Trophoblast cell (in vitro differentiated cells and primary cell): ENCODE measurements at regions not wholly inside any gene's neighbourhood (a gene's known extent, or its start where the extent isn't known, plus 50 kb on each side); places are given as distances from the start of the nearest gene placed in this dataset.

Source experiments
- DNase-seq, 2 donors: peaks; one replicate each; pipeline ENCODE4 v3.0.0-alpha.2; 2016
- H2AFZ ChIP-seq: 2 replicates; pipeline ENCODE4 v1.6.1; 2013; ENCODE audit warnings: low read length, moderate library complexity, mild to moderate bottlenecking; ENCODE audit not compliant: insufficient read depth, poor library complexity
- H2AK5ac ChIP-seq: 2 replicates; pipeline ENCODE4 v1.6.1; 2013; ENCODE audit warnings: mild to moderate bottlenecking, low read length
- H2BK120ac ChIP-seq: 2 replicates; pipeline ENCODE4 v1.6.1; 2013; ENCODE audit warnings: low read length, mild to moderate bottlenecking, moderate library complexity; ENCODE audit not compliant: insufficient read depth, poor library complexity
- H2BK12ac ChIP-seq: 2 replicates; pipeline ENCODE4 v1.6.1; 2013; ENCODE audit warnings: mild to moderate bottlenecking, low read length, moderate library complexity
- H2BK5ac ChIP-seq: 2 replicates; pipeline ENCODE4 v1.6.1; 2013; ENCODE audit warnings: low read length, low read depth, moderate library complexity, mild to moderate bottlenecking; ENCODE audit not compliant: poor library complexity
- H3K14ac ChIP-seq: 2 replicates; pipeline ENCODE4 v1.6.1; 2013; ENCODE audit warnings: mild to moderate bottlenecking, low read length
- H3K18ac ChIP-seq: 2 replicates; pipeline ENCODE4 v1.6.1; 2013; ENCODE audit warnings: mild to moderate bottlenecking, low read length
- H3K23ac ChIP-seq: 2 replicates; pipeline ENCODE4 v1.6.1; 2013; ENCODE audit warnings: low read length
- H3K27ac ChIP-seq: 2 replicates; pipeline ENCODE4 v1.5.1; 2013; ENCODE audit warnings: low read depth, mild to moderate bottlenecking, inconsistent platforms, low read length, moderate library complexity
- H3K27me3 ChIP-seq: 2 replicates; pipeline ENCODE4 v1.6.1; 2013; ENCODE audit warnings: inconsistent platforms, mild to moderate bottlenecking, low read length, moderate library complexity; ENCODE audit not compliant: insufficient read depth
- H3K36me3 ChIP-seq, 2 experiments: 1 replicate in 1 of 2; 2 replicates in 1 of 2; pipeline ENCODE4 v1.6.1; 2013; ENCODE audit warnings: low read length in 2 of 2, mild to moderate bottlenecking in 2 of 2, moderate library complexity in 1 of 2; ENCODE audit not compliant: insufficient read depth in 2 of 2, control insufficient read depth in 1 of 2
- H3K4ac ChIP-seq: 2 replicates; pipeline ENCODE4 v1.6.1; 2013; ENCODE audit warnings: low read depth, mild to moderate bottlenecking, low read length, moderate library complexity
- H3K4me1 ChIP-seq, 2 experiments: 1 replicate in 1 of 2; 2 replicates in 1 of 2; pipeline ENCODE4 v1.6.1; 2013; ENCODE audit warnings: low read length in 2 of 2, mild to moderate bottlenecking in 2 of 2, moderate library complexity in 1 of 2; ENCODE audit not compliant: insufficient read depth in 2 of 2, control insufficient read depth in 1 of 2
- H3K4me2 ChIP-seq: 2 replicates; pipeline ENCODE4 v1.6.1; 2013; ENCODE audit warnings: inconsistent platforms, mild to moderate bottlenecking, low read length, moderate library complexity
- H3K4me3 ChIP-seq: 2 replicates; pipeline ENCODE4 v1.5.1; 2013; ENCODE audit warnings: mild to moderate bottlenecking, low read depth, low read length, inconsistent platforms
- H3K79me1 ChIP-seq: one replicate; pipeline ENCODE4 v1.6.1; 2013; ENCODE audit warnings: low read length
- H3K79me2 ChIP-seq: 2 replicates; pipeline ENCODE4 v1.6.1; 2013; ENCODE audit warnings: low read length, mild to moderate bottlenecking; ENCODE audit not compliant: control insufficient read depth, insufficient read depth, poor library complexity
- H3K9ac ChIP-seq: 2 replicates; pipeline ENCODE4 v1.6.1; 2013; ENCODE audit warnings: mild to moderate bottlenecking, low read length
- H3K9me3 ChIP-seq: 2 replicates; pipeline ENCODE4 v1.6.1; 2013; ENCODE audit warnings: low read depth, mild to moderate bottlenecking, control low read depth, inconsistent platforms, low read length; ENCODE audit not compliant: insufficient read depth
- H4K12ac ChIP-seq: 2 replicates; pipeline ENCODE4 v1.6.1; 2013; ENCODE audit warnings: low read depth, mild to moderate bottlenecking, low read length, moderate library complexity
- H4K8ac ChIP-seq: 2 replicates; pipeline ENCODE4 v1.6.1; 2013; ENCODE audit warnings: low read depth, mild to moderate bottlenecking, low read length, moderate library complexity
- H4K91ac ChIP-seq: one replicate; pipeline ENCODE4 v1.6.1; 2013; ENCODE audit warnings: low read depth, mild to moderate bottlenecking, low read length, moderate library complexity
- WGBS: extraction: QIAGEN DNeasy Blood & Tissue Kit; methylation state at CpG from one replicate; pipeline ENCODE4 v1.1.7; 2013; ENCODE audit warnings: missing lambda C conversion rate; ENCODE audit not compliant: insufficient read length, insufficient coverage; ENCODE audit errors: extremely low coverage; 5-methylcytosine and 5-hydroxymethylcytosine counted together

GRCh38 chr1:25049190-25049589 lies 119.1 kb upstream of the RUNX3 start:
- no peak overlapping the region for H2AK5ac ChIP-seq
- no peaks in the 10 kb centered on the region for H3K36me3 ChIP-seq
- no CpG with 5 or more reads among the region's 2 CpGs for WGBS

GRCh38 chr1:25048728-25049127 lies 118.7 kb upstream of the RUNX3 start:
- H3K27ac ChIP-seq = no peak overlapping the region
- H4K8ac ChIP-seq = no peak overlapping the region
- H4K91ac ChIP-seq = no peak overlapping the region
- H3K9ac ChIP-seq = no peak overlapping the region
- H3K9me3 ChIP-seq = no peaks in the 10 kb centered on the region
- H3K27me3 ChIP-seq = no peaks in the 10 kb centered on the region
- no peak overlapping the region for H2BK5ac ChIP-seq
- no CpG with 5 or more reads among the region's 6 CpGs for WGBS
- no peak overlapping the region for H3K23ac ChIP-seq
- no peak overlapping the region for H2AK5ac ChIP-seq
- H3K4me1 ChIP-seq = no peaks in the 10 kb centered on the region
- H3K4me2 ChIP-seq = no peak overlapping the region
- no peak overlapping the region for H3K14ac ChIP-seq
- no peaks in the 10 kb centered on the region for H3K36me3 ChIP-seq
- no peak overlapping the region for H3K4ac ChIP-seq
- no peaks in the 10 kb centered on the region for H3K79me2 ChIP-seq
- H4K12ac ChIP-seq = no peak overlapping the region
- no peak overlapping the region for H3K18ac ChIP-seq
- no peak overlapping the region for H2BK120ac ChIP-seq
- no peak overlapping the region for H2AFZ ChIP-seq
- H2BK12ac ChIP-seq = no peak overlapping the region
- DNase-seq = no peak
- H3K79me1 ChIP-seq = no peaks in the 10 kb centered on the region
- no peak overlapping the region for H3K4me3 ChIP-seq

More at GRCh38 chr1:25049190-25049589, 119.1 kb upstream of the RUNX3 start:
- Histone ChIP-seq H3K23ac (no peak overlapping the region), H4K8ac (no peak overlapping the region), H3K14ac (no peak overlapping the region), H3K27ac (no peak overlapping the region), H2BK12ac (no peak overlapping the region), H4K12ac (no peak overlapping the region), H3K79me1 (no peaks in the 10 kb centered on the region), H3K79me2 (no peaks in the 10 kb centered on the region), H3K9me3 (no peaks in the 10 kb centered on the region), H2BK5ac (no peak overlapping the region), H3K9ac (no peak overlapping the region), H4K91ac (no peak overlapping the region), H2AFZ (no peak overlapping the region), H3K4me3 (no peak overlapping the region), H3K4me1 (no peaks in the 10 kb centered on the region), H3K27me3 (no peaks in the 10 kb centered on the region), H3K4me2 (no peak overlapping the region), H3K18ac (no peak overlapping the region), H2BK120ac (no peak overlapping the region), H3K4ac (no peak overlapping the region)
- DNase-seq = no peak

- no peaks in the 10 kb centered on the region for H3K79me2 ChIP-seq
- no peaks in the 10 kb centered on the region for H3K36me3 ChIP-seq
- no CpG with 5 or more reads among the region's 11 CpGs for WGBS
- no peak overlapping the region for H4K91ac ChIP-seq
- no peak overlapping the region for H3K4me2 ChIP-seq
- H4K12ac ChIP-seq = no peak overlapping the region
- no peak overlapping the region for H3K18ac ChIP-seq
- no peak overlapping the region for H4K8ac ChIP-seq
- H3K9me3 ChIP-seq = no peaks in the 10 kb centered on the region
- H2BK5ac ChIP-seq = no peak overlapping the region
- H3K4me1 ChIP-seq = no peaks in the 10 kb centered on the region
- no peak overlapping the region for H3K9ac ChIP-seq
- no peak overlapping the region for H3K23ac ChIP-seq
- H3K27ac ChIP-seq = no peak overlapping the region
- H2BK120ac ChIP-seq = no peak overlapping the region
- no peak overlapping the region for H3K14ac ChIP-seq
- H2AFZ ChIP-seq = no peak overlapping the region
- no peak overlapping the region for H2BK12ac ChIP-seq
- H3K79me1 ChIP-seq = no peaks in the 10 kb centered on the region
- DNase-seq = no peak
- H3K27me3 ChIP-seq = no peaks in the 10 kb centered on the region
- no peak overlapping the region for H3K4me3 ChIP-seq
- H2AK5ac ChIP-seq = no peak overlapping the region
- H3K4ac ChIP-seq = no peak overlapping the region
Observed at GRCh38 chr1:25047506-25048240, 117.6 kb upstream of the RUNX3 start.

GRCh38 chr1:25046194-25046532 lies 116.1 kb upstream of the RUNX3 start:
- Histone ChIP-seq H3K9me3 (no peaks in the 10 kb centered on the region), H3K9ac (no peak overlapping the region), H3K27ac (no peak overlapping the region), H3K4me3 (no peak overlapping the region), H3K4me1 (no peaks in the 10 kb centered on the region), H3K79me2 (no peaks in the 10 kb centered on the region), H2AK5ac (no peak overlapping the region), H2BK5ac (no peak overlapping the region), H2BK120ac (no peak overlapping the region), H2AFZ (no peak overlapping the region), H3K4ac (no peak overlapping the region), H4K12ac (no peak overlapping the region), H3K14ac (no peak overlapping the region), H3K27me3 (no peaks in the 10 kb centered on the region), H4K8ac (no peak overlapping the region), H3K23ac (no peak overlapping the region), H3K18ac (no peak overlapping the region), H3K79me1 (no peaks in the 10 kb centered on the region), H2BK12ac (no peak overlapping the region), H4K91ac (no peak overlapping the region), H3K4me2 (no peak overlapping the region), H3K36me3 (no peaks in the 10 kb centered on the region)
- no CpG with 5 or more reads among the region's 8 CpGs for WGBS
- no peak for DNase-seq
